VCaP (cell line): ENCODE measurements at regions not wholly inside any gene's neighbourhood (a gene's known extent, or its start where the extent isn't known, plus 50 kb on each side); places are given as distances from the start of the nearest gene placed in this dataset.

ENCODE experiments used
- H3K27ac ChIP-seq: fragments of 450-650 bp; 2 replicates; pipeline ENCODE4 v1.5.1; 2017
- CTCF ChIP-seq: fragments of 450-650 bp; conservative IDR thresholded peaks from 2 replicates; pipeline ENCODE4 v1.5.1; 2017; ENCODE audit warnings: mild to moderate bottlenecking, moderate library complexity

GRCh38 chr14:83485591-83485990 lies 1951.9 kb upstream of the SEL1L start:
- H3K27ac ChIP-seq: no peak overlapping the region
- TF ChIP-seq CTCF: no peak

- no peak overlapping the region for H3K27ac ChIP-seq
- TF ChIP-seq CTCF: no peak
Measured at GRCh38 chr14:83491091-83491490, 1957.4 kb upstream of the SEL1L start.

- no peak for TF ChIP-seq CTCF
- no peak overlapping the region for H3K27ac ChIP-seq
Measured at GRCh38 chr14:83520837-83521236, 1987.2 kb upstream of the SEL1L start.

- TF ChIP-seq CTCF: no peak
- no peak overlapping the region for H3K27ac ChIP-seq
Measured at GRCh38 chr14:83529531-83529930, 1995.9 kb upstream of the SEL1L start.

- no peak for TF ChIP-seq CTCF
- no peak overlapping the region for H3K27ac ChIP-seq
Measured at GRCh38 chr14:83533734-83534133, 1996.2 kb upstream of the FLRT2 start.

GRCh38 chr14:83534995-83535394 lies 1994.9 kb upstream of the FLRT2 start:
- TF ChIP-seq CTCF: no peak
- H3K27ac ChIP-seq: no peak overlapping the region

GRCh38 chr14:83535444-83535843 lies 1994.5 kb upstream of the FLRT2 start:
- no peak for TF ChIP-seq CTCF
- no peak overlapping the region for H3K27ac ChIP-seq

GRCh38 chr14:83541147-83541546 lies 1988.8 kb upstream of the FLRT2 start:
- H3K27ac ChIP-seq: no peak overlapping the region
- TF ChIP-seq CTCF: no peak
